ENCODE measurements at regions not wholly inside any gene's neighbourhood (a gene's known extent, or its start where the extent isn't known, plus 50 kb on each side); places are given as distances from the start of the nearest gene placed in this dataset.

- TF ChIP-seq SUZ12 (IDR thresholded peaks at IDR 0.05) (no peak), SP1 (IDR thresholded peaks at IDR 0.05) (no peak), FOXM1 (IDR thresholded peaks at IDR 0.05; ENCODE audit: borderline replicate concordance) (no peak), ARNT (IDR thresholded peaks at IDR 0.05) (no peak)
Measured at GRCh38 chr13:80825276-80825675, 484.4 kb upstream of the SPRY2 start.
